GM19395 (cell line): ENCODE measurements at regions not wholly inside any gene's neighbourhood (a gene's known extent, or its start where the extent isn't known, plus 50 kb on each side); places are given as distances from the start of the nearest gene placed in this dataset.
"Not testable (repeated sequence)": the region's sequence is repeated elsewhere in the genome, so short reads cannot be mapped to it uniquely, and the experiment has no call there.

Source experiments
- ATAC-seq: cut with Tn5 transposase; IDR thresholded peaks from one replicate; pipeline ENCODE4 v1.9.1; 2021; ENCODE audit warnings: mild to moderate bottlenecking, moderate library complexity; ENCODE audit not compliant: unreplicated experiment

GRCh38 chr2:106010818-106011355 lies 183.2 kb downstream of the UXS1 start:
- no peak for ATAC-seq

DNA sequence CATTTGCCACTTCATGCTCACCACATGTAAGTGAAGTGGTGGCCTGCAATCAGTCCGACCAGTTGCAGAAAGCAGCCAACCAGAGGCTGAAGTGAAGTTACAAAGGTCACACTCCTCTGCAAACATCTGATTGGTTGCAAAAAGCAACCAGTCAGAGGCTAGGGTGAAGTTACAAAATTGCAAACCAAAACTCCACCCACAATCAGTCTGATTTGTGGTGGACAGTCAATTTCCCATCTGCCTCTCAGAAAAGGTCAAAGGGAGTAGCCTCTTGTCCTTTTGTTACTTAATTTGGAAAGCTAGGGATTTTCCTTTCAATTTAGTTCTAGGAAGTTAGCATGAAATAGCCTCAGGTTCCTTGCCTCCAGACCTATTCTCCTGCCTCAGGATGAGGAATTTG lies 185.0 kb downstream of the UXS1 start:
- ATAC-seq: no peak

GRCh38 chr2:106004851-106005250 lies 189.2 kb downstream of the UXS1 start:
- ATAC-seq: no peak

DNA sequence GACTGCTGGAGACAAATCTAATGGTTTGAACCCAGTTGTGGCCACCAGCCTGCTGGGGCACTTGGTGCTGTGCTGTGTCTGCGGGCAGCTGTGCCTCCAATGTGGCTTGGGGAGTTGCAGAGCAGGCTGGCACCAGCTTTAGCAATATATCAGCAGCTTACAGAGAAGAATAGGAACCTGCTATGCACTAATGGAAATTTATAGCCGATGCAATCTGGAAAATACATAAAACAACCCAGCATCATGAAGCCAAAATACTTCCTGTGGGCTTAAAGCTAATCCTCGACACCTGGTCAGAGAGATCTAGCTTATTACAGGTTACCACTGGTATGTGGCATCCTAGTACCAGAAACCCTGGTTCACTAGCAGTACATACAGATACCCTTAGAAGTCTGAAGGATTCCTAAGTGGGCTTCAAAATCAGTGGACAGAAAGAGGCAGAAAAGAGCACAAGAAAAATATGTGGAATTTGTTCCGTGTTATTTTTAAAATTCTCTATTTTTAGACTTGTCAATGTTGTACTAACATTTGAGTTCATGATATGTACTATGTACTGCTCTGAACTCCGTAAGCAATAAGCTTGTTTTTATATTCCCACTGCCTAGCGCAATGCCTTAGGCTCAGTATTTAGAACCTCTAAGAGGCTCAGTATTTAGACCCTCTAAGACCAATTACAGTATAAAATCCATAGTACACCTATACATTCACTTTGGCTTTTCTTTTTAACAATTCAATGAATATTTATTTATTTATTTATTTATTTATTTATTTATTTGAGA lies 194.7 kb downstream of the UXS1 start:
- ATAC-seq: no peak

GRCh38 chr2:105997711-105998110 lies 196.4 kb downstream of the UXS1 start:
- no peak for ATAC-seq

- ATAC-seq: no peak
Observed at GRCh38 chr2:105990624-105991023, 203.5 kb downstream of the UXS1 start.

DNA sequence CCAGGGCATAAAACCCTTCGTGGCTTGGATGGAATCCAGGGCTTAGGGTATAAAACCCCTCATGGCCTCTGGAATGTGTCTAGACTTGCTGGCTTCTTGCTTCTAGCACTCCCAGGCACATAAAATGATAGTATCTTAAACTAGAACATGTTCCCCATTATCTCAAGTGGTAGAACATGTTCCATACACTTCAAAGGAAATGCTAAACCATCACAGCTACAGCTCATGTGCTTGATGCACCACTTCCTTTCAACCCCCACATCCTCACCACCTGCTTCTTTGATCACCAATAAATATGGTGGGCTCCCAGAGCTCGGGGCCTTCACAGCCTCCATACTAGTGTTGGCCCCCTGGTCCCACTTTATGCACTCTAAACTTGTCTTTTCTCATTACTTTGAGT lies 204.3 kb downstream of the UXS1 start:
- ATAC-seq: not testable (repeated sequence)

GRCh38 chr2:105989070-105989469 lies 205.0 kb downstream of the UXS1 start:
- no peak for ATAC-seq

DNA sequence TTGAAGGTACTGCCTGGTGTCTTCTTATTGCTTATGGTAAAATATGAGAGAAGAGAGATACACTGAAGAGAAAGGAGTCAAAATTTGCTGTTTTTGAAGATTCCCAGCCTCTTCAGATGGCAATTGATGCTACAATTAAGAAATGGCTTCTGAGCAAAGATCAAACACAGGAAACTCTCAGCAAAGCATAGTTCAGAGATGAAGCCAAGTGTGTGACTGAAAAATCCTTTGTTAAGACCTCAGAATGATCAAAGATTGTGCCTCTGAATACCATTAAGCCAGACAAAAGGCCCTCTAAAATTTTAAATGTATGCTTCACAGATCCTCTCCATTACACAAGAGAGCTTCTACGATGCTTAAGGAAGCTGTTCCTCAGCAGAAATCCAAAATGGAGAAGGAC lies 216.3 kb downstream of the UXS1 start:
- no peak for ATAC-seq

GRCh38 chr2:105977212-105977611 lies 216.9 kb downstream of the UXS1 start:
- no peak for ATAC-seq

DNA sequence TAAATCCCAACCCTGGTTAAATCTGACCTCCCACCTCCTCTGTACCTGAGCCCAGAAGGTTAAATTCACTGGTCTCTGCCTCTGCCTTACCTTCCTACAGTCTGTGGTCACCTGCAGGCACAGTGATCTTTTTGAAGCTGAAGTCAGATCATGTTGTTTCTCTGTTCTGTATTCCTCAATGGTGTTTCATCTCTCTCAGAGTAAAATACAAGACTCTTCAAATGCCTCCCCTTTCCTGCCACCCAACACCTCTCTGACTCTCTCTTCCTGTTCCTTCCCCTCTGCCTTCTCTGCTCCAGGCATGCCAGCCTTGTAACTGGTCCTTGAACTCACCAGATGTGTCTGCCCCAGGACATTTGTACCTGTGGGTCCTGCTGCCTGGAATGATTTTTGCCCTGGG lies 219.3 kb downstream of the UXS1 start:
- ATAC-seq: no peak

- no peak for ATAC-seq
Observed at GRCh38 chr2:105972927-105973326, 221.2 kb downstream of the UXS1 start.

DNA sequence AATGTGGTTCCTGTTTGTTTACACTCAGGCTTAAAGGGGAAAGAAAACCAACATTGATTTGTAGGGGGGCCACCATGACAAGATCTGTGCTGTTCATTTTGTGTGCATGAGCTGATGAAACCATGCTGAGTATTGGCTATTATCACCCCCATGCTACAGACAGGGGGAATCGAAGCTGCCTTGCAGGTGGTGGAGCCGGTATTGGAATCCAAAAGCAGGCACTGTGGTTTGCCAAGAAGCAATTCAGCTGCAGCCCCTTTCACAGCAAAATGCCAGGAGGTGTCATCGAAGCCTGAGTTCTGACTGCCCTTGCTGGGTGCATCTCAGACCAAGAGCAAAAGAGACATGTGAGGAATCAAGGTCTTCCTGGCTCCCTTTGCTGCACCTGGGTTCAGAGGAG lies 221.9 kb downstream of the UXS1 start:
- ATAC-seq: no peak

DNA sequence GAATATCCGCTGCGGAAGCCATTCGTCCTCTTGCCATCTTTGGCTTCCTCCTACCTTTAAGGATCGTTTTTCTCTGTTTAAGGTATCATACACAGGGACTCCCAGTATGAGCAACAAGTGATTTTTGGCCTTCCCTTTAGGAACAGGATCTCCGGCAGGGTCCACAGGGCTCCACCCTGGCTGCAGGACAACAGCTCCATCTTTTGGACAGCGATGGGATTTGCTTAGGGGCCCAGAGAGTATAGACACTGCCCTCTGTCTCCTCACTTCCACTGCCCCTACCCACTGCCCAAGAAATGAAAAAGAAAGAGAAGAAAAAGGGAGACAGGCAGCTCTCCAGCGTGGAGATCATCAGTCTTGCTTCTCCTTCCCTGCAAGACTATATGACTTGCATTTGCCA lies 224.5 kb downstream of the UXS1 start:
- no peak for ATAC-seq

DNA sequence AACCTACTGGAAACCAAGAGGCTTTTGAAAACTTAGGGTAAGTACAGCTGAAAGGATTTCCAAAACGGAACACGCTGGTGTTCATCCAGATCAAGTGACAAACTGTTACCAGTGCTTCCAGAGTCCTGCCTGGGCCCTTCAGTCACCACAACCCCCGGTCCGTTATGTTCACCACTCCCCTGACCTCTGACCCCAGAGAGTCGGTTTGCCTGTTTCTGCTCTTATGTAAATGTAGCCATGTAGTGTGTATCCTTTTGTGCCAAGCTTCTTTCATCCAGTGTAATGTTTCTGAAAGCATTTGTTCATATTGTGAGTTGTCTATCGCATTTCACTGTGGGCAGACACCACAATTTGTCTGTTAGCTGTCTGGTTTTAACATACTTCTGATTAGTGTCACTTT lies 217.5 kb downstream of the NCK2 start:
- no peak for ATAC-seq

- ATAC-seq: no peak
Observed at GRCh38 chr2:105961599-105962146, 217.0 kb downstream of the NCK2 start.

DNA sequence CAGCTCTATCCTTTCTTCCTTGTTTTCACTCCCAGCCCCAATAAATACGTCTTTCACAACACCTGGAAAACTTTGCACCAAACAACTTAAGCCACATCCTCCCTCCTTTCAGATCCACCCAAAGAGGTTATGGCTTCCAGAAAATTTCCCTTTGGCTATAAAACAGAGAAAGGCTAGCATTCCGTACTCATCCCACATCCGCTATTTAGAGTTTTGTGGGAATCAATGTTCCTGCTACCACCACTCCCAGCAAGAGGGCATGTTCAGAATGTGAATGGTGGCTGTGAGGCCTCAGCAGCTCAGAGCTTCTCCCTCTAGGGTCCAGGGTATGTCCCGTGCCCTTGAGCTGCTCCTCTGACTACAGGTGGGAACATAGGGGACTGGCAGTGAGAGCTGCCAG lies 214.6 kb downstream of the NCK2 start:
- ATAC-seq: no peak

DNA sequence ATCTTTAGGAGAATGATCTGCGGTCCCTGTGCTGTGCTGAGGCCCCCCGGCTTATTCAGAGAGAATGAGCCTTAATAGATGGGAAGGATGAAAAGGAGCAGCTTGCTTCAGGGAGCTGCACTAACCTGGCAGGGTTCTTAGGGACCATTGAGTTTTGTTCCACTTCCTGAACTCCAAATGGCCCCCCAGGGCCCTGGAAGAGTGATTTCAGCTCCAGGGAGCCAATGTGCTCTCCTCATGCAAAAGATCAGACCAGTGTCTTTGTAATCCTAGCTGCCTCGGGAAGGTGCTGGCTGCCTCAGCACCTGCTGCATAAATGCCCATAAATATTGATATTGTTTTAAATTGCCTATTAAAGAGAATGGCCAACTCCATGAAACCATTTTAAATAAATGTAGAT lies 210.2 kb downstream of the NCK2 start:
- no peak for ATAC-seq

DNA sequence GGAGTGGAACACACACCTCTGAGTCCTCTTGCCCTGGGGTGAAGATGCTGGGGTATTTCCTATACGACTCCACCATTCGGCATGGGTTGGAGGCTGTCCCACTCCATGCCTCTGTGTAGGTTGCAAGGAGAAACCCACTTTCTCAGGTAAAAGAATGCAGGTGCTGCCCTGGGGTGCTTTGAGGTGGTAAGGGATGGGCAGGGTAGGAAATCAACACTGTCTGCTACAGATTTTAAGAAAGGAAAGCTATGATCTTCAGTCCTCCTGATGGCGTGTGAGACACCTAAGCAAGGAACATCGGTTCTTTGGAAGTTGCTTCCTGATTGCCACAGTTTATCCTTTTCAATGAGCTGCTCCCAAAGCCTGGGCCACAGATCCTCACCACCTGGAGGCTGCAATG lies 209.2 kb downstream of the NCK2 start:
- no peak for ATAC-seq

- ATAC-seq: no peak
Observed at GRCh38 chr2:105952131-105952530, 207.4 kb downstream of the NCK2 start.

- no peak for ATAC-seq
Observed at GRCh38 chr2:105951384-105951694, 206.6 kb downstream of the NCK2 start.

DNA sequence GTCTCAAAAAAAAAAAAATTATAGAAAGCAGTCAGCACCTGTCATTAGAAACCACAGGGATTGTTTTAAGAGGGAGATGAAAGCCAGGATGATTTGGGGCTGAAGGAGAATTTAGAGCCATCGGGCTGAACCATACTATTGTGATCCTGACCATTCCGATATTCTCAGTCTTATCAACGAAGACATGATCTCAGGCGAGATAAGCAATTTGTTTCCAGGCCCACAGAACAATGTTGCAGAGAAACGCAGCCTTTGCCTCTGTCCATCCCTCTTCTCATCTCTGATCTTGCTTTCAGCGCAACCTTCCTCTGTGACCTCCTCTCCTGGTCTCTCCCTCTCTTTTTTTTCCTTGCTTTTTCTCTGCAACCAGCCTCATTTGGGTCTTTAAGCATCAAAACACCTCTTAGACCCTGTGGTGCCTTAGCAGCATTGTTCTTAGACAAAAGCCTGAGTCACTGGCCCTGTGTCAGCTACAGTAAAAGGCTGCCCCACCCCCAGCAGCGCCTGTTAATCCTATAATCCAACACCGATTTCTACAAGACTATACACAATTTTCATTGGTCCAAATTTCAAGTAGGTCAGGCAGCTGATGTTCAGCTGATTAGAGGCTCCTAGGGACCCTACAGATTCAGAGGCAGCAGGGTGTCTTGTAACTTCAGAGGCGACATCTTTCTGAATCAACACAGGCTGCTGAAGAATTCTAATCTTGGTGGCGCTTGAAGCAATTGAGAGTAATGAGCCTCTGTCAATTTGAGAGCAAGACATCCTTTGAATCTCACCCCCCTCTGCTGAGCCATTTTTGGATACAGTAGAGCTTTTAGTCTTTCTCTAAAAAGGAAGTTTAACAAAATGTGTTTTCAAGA lies 206.0 kb downstream of the NCK2 start:
- no peak for ATAC-seq
